H1 (cell line): ENCODE measurements at regions not wholly inside any gene's neighbourhood (a gene's known extent, or its start where the extent isn't known, plus 50 kb on each side); places are given as distances from the start of the nearest gene placed in this dataset.

Experiments
- SIRT6 ChIP-seq: IDR thresholded peaks from one replicate; pipeline ENCODE4 v1.7.1; 2012; ENCODE audit warnings: low read length, inconsistent platforms
- TCF12 ChIP-seq: IDR thresholded peaks from 2 replicates; pipeline ENCODE4 v1.6.1; 2011; ENCODE audit warnings: low read depth, mild to moderate bottlenecking, low read length
- TF ChIP-seq, protein P1 (sequence below): IDR thresholded peaks from 2 replicates; pipeline ENCODE4 v1.6.1; 2012; ENCODE audit warnings: inconsistent platforms

DNA sequence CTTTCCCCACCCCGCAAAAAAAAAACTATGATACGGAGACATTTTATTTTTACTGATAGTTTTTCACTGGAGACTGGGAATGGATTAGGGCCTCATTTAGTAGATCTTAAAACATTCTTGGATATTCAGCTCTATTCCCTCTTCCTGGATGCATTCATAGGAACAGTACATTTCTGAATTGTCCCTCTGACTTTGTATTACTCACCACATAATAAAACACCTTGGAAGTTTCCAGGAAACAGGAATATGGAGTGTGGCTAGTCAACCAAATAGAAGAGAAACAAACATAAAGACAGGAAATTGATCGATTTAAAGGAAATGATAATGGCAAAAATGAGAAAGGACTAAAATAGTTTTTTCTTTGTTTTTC lies 147.7 kb downstream of the GPX5 start (continued):
- TF ChIP-seq, protein P1, sequence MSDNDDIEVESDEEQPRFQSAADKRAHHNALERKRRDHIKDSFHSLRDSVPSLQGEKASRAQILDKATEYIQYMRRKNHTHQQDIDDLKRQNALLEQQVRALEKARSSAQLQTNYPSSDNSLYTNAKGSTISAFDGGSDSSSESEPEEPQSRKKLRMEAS, result no peak
- TF ChIP-seq SIRT6 (no peak), TCF12 (no peak)
